ENCODE measurements at regions not wholly inside any gene's neighbourhood (a gene's known extent, or its start where the extent isn't known, plus 50 kb on each side); places are given as distances from the start of the nearest gene placed in this dataset.

DNA sequence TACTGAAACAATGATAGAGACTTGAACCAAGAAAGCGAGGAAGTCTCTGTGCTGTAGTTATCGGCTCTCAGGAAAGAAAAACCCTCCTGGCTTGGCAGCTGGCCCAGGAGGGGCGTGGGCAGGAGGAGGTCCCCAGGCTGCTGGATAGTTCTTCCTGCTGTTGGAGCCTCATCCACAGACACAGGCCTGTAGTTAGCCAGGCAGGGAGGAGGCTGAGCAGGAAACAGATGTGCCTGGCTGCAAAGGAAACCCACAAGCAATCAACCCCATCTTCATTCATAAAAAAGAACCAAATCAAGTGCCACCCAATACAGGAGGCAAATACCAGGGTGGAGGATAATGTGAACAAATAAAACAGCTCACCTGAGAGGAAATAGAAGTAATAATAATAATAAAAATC is 86.2 kb downstream of the IRS2 start:
- TF ChIP-seq TCF12 (IDR thresholded peaks at IDR 0.05; ENCODE audit: low read depth, low read length) (no peak), HDGF (IDR thresholded peaks at IDR 0.05) (no peak), IKZF1 (conservative IDR thresholded peaks at IDR 0.05) (no peak)

Measured in GM12878 (cell line).